H1 (cell line): ENCODE measurements at regions not wholly inside any gene's neighbourhood (a gene's known extent, or its start where the extent isn't known, plus 50 kb on each side); places are given as distances from the start of the nearest gene placed in this dataset.

ENCODE experiments used
- BRCA1 ChIP-seq: IDR thresholded peaks from 2 replicates; pipeline ENCODE4 v1.6.1; 2012; ENCODE audit warnings: low read depth, low read length, improper control_type of control experiment
- CHD7 ChIP-seq: fragments of 300-600 bp; sonication (generic); IDR thresholded peaks from 2 replicates; pipeline ENCODE4 v1.7.1; 2012; ENCODE audit warnings: low read length, moderate library complexity, mild to moderate bottlenecking, inconsistent platforms; ENCODE audit not compliant: insufficient replicate concordance
- NRF1 ChIP-seq: IDR thresholded peaks from 2 replicates; pipeline ENCODE4 v1.6.1; 2011; ENCODE audit warnings: mild to moderate bottlenecking, low read depth, low read length, improper control_type of control experiment

GRCh38 chr14:65810322-65810721, 397.8 kb downstream of the FUT8 start (continued):
- TF ChIP-seq CHD7 (no peak), NRF1 (no peak), BRCA1 (no peak)
